OCI-LY3 (cell line): ENCODE measurements at regions not wholly inside any gene's neighbourhood (a gene's known extent, or its start where the extent isn't known, plus 50 kb on each side); places are given as distances from the start of the nearest gene placed in this dataset.

Experiments used
- CTCF ChIP-seq: fragments of 200-600, 300-600 bp; sonication (generic); IDR thresholded peaks from 2 replicates; pipeline ENCODE4 v1.5.1; 2014; ENCODE audit warnings: antibody characterized with exemption, low read length, low read depth
- EZH2phosphoT487 ChIP-seq: fragments of 200-600 bp; shearing (Covaris generic); IDR thresholded peaks from 2 replicates; pipeline ENCODE4 v1.6.1; 2018; ENCODE audit warnings: antibody characterized with exemption, mixed run types, low read depth

DNA sequence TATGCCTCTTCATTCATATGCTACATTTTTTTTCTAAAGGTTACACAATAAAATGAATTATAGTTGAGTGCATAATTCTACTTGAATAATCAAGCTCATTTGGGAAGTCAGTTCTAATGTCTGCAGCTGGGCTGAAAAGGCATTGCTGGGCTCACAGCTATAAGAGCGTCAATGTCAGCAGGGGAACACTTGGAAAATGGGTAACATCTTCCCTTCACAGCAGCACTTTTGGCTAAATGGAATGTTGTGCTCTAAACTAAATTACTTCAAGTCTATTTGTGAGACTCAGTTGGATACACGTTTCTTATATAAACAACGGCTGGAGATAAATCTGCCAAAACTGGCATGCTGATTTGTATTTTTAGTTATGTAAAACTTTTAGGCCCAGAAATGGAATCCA is 357.8 kb downstream of the TBL1XR1 start:
- TF ChIP-seq EZH2phosphoT487 (no peak), CTCF (no peak)
